Tibial nerve (tissue), 3 donors: ENCODE measurements at regions not wholly inside any gene's neighbourhood (a gene's known extent, or its start where the extent isn't known, plus 50 kb on each side); places are given as distances from the start of the nearest gene placed in this dataset.

Source experiments
- POLR2A ChIP-seq, 2 donors: fragments of 450-650 bp; IDR thresholded peaks; one replicate each; pipeline ENCODE4 v1.6.1; 2017; ENCODE audit warnings: antibody characterized with exemption in 2 of 2, mild to moderate bottlenecking in 2 of 2, moderate library complexity in 2 of 2
- TF ChIP-seq, protein P1 (sequence below), 5 experiments: fragments of 200-600 bp in 3 of 5; fragments of 450-650 bp in 2 of 5; sonication (generic) in 3 of 5; IDR thresholded peaks; one replicate each; pipeline ENCODE4 v1.5.1; 2016 to 2019; ENCODE audit warnings: antibody characterized with exemption in 5 of 5, mild to moderate bottlenecking in 3 of 5, moderate library complexity in 2 of 5

DNA sequence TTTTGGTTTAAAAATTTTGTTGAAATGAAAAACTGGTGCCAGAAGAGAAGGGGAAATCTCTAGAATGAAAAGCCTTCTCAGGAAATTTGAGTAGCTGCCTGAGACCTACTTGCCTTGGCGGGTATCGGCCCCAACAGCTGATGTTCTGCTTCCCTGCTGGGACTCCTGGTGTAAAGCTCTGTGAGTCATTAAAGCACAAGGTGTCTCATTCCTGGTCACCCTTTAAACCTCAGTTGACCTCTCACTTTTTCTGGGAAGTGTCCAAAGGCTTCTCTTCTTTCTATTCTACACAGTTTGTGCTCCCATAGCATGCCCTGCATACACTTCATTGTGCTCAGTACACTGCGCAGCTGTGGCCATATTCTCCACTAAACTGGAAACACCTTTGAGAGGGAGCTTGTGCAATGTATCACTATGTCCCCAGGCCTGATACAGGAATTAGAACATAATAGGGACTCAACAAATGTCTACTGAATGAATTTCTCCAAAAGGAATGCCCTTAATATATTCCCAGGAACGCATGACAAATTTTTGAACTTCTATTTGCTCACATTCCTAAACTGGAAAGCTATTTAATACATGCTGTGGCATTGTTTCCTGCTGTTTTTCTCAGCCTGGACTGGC, 303.9 kb downstream of the SDHAF3 start:
- TF ChIP-seq POLR2A (IDR thresholded peaks at IDR 0.05), result no peak
- TF ChIP-seq, protein P1, sequence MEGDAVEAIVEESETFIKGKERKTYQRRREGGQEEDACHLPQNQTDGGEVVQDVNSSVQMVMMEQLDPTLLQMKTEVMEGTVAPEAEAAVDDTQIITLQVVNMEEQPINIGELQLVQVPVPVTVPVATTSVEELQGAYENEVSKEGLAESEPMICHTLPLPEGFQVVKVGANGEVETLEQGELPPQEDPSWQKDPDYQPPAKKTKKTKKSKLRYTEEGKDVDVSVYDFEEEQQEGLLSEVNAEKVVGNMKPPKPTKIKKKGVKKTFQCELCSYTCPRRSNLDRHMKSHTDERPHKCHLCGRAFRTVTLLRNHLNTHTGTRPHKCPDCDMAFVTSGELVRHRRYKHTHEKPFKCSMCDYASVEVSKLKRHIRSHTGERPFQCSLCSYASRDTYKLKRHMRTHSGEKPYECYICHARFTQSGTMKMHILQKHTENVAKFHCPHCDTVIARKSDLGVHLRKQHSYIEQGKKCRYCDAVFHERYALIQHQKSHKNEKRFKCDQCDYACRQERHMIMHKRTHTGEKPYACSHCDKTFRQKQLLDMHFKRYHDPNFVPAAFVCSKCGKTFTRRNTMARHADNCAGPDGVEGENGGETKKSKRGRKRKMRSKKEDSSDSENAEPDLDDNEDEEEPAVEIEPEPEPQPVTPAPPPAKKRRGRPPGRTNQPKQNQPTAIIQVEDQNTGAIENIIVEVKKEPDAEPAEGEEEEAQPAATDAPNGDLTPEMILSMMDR (IDR thresholded peaks at IDR 0.05), result no peak
